COLO668 (cell line): ENCODE measurements at regions not wholly inside any gene's neighbourhood (a gene's known extent, or its start where the extent isn't known, plus 50 kb on each side); places are given as distances from the start of the nearest gene placed in this dataset.

ENCODE experiments used
- DNase-seq: peaks from one replicate; lab custom pipeline; 2025; ENCODE audit not compliant: unreplicated experiment; lab: John Stamatoyannopoulos, UW

- DNase-seq: no peak
These were observed 59.8 kb upstream of the FHIT start for GRCh38 chr3:61311044-61311443.

- no peak for DNase-seq
These were observed 64.6 kb upstream of the FHIT start for GRCh38 chr3:61315871-61316270.

- DNase-seq: peak; percentile 13
These were observed 71.8 kb upstream of the FHIT start for GRCh38 chr3:61323094-61323493.

GRCh38 chr3:61331929-61332552 lies 80.8 kb upstream of the FHIT start:
- DNase-seq: no peak

- DNase-seq: no peak
These were observed 82.1 kb upstream of the FHIT start for GRCh38 chr3:61333192-61333961.

GRCh38 chr3:61334783-61335182 lies 83.5 kb upstream of the FHIT start:
- DNase-seq: no peak

GRCh38 chr3:61340931-61341461 lies 89.7 kb upstream of the FHIT start:
- DNase-seq: no peak

- DNase-seq: no peak
These were observed 92.3 kb upstream of the FHIT start for GRCh38 chr3:61343543-61343942.

GRCh38 chr3:61345020-61345419 lies 93.8 kb upstream of the FHIT start:
- no peak for DNase-seq

- no peak for DNase-seq
These were observed 96.7 kb upstream of the FHIT start for GRCh38 chr3:61347981-61348380.

- DNase-seq: no peak
These were observed 98.5 kb upstream of the FHIT start for GRCh38 chr3:61349717-61350116.

GRCh38 chr3:61350782-61351309 lies 99.6 kb upstream of the FHIT start:
- no peak for DNase-seq

GRCh38 chr3:61352306-61352705 lies 101.1 kb upstream of the FHIT start:
- DNase-seq: no peak

- no peak for DNase-seq
These were observed 102.1 kb upstream of the FHIT start for GRCh38 chr3:61353382-61353781.

GRCh38 chr3:61354604-61355003 lies 103.4 kb upstream of the FHIT start:
- DNase-seq: no peak

GRCh38 chr3:61356685-61357084 lies 105.4 kb upstream of the FHIT start:
- DNase-seq: no peak

- DNase-seq: no peak
These were observed 106.7 kb upstream of the FHIT start for GRCh38 chr3:61357902-61358301.

GRCh38 chr3:61358364-61358763 lies 107.1 kb upstream of the FHIT start:
- DNase-seq: no peak

GRCh38 chr3:61360297-61360965 lies 109.2 kb upstream of the FHIT start:
- no peak for DNase-seq

- DNase-seq: no peak
These were observed 118.4 kb upstream of the FHIT start for GRCh38 chr3:61369678-61370077.

- DNase-seq: peak; percentile 3
These were observed 119.9 kb upstream of the FHIT start for GRCh38 chr3:61371123-61371522.

GRCh38 chr3:61372723-61373122 lies 121.5 kb upstream of the FHIT start:
- no peak for DNase-seq
